GM12873 (cell line): ENCODE measurements at regions not wholly inside any gene's neighbourhood (a gene's known extent, or its start where the extent isn't known, plus 50 kb on each side); places are given as distances from the start of the nearest gene placed in this dataset.

ENCODE experiments used
- TF ChIP-seq, protein P1 (sequence below): IDR thresholded peaks from 2 replicates; pipeline ENCODE4 v1.5.1; 2012; ENCODE audit warnings: low read depth, mild to moderate bottlenecking, moderate library complexity, low read length, control low read depth; ENCODE audit not compliant: insufficient read depth; ENCODE audit errors: missing control alignments

DNA sequence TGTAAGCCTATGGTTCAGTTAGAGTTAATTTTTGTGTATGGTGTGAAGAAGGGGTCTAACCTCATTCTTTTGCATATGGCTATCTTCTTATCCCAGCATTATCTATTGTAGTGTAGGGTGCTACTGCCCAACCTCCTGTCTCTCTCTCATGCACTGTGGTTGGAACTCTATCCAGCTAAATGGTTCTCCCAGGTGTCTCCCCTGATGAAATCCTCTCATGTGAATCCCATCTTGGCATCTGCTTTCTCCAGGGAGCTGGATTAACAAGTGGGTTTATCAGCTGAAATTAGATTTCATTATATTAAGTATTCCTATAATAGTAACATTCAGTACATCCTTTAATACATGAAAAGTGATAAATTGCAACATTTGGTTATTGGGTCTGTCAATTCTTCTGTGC is 224.7 kb upstream of the SFRP2 start:
- TF ChIP-seq, protein P1, sequence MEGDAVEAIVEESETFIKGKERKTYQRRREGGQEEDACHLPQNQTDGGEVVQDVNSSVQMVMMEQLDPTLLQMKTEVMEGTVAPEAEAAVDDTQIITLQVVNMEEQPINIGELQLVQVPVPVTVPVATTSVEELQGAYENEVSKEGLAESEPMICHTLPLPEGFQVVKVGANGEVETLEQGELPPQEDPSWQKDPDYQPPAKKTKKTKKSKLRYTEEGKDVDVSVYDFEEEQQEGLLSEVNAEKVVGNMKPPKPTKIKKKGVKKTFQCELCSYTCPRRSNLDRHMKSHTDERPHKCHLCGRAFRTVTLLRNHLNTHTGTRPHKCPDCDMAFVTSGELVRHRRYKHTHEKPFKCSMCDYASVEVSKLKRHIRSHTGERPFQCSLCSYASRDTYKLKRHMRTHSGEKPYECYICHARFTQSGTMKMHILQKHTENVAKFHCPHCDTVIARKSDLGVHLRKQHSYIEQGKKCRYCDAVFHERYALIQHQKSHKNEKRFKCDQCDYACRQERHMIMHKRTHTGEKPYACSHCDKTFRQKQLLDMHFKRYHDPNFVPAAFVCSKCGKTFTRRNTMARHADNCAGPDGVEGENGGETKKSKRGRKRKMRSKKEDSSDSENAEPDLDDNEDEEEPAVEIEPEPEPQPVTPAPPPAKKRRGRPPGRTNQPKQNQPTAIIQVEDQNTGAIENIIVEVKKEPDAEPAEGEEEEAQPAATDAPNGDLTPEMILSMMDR: no peak

DNA sequence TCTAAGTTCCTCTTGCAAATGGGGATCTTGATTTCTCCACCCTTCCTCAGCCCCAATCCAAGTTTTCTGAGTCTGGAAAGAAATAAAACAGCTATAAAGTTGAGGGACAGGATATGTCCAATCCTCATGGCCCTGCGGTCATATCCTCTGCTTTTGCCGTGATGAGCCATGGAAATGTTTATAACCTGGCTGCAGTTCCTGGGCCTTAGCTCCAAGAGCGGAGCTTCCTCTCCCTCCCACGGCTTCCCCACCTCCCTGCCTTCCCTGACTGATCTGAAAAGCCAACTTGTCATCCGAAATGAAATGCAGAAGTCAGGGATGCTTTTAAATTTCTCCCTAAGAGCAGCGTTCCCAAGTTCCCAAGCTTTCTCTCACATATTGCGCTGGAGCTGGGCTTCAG is 221.5 kb upstream of the SFRP2 start:
- TF ChIP-seq, protein P1: no peak

DNA sequence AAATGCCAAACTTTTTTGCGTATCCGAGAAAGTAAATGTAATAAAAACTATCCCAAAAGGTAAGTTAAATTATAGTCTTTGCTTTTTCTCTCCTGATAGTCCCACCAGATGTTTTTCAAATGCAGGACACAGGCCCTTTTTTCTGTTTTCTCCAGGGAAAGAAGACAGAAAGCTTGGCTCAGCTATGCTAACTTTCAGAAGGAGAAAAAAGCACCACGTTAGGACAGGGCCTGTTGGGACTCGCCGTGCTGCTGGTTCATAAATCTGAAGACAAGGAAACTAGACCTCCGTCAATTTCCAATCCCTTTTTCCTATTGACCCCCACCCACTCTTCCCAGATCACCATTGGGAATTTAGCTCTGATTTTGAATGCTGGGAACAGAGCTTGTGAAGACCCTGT is 220.9 kb upstream of the SFRP2 start:
- TF ChIP-seq, protein P1: no peak

DNA sequence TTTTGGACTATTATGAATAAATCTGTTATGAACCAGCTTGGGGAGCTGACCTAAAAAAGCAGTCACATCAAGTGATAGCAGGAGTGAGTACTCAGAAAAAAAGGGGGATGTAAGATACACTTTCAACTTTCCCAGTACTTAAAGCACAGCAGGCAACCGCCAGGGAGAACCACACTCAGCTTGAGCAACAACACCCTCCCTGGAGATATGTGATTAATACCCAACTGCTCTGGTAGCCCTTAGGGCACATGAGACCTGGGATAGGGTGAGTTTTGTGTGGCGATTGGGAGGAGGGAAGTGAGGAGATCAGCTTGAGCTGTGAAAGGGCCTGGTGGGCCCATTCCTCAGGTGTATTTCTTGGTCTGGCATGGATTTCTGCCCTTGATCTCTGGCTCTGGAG is 220.3 kb upstream of the SFRP2 start:
- TF ChIP-seq, protein P1: no peak

DNA sequence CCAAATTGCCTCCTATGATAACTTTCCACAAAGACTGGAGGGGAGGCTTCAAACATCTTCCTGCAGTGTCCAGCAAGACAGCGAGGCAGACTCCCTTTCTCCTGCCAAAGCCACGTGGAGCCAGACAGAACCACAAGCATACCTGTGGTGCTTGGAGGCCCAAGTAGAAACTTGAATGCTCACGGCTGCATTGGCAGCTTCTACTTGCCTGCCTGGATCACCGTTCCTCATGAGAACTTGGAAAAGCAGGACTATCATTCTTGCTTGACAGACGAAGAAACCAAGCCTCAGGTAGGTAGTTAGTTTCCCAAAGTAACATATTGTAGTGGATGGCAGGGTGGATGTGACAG is 216.3 kb upstream of the SFRP2 start:
- TF ChIP-seq, protein P1: no peak

DNA sequence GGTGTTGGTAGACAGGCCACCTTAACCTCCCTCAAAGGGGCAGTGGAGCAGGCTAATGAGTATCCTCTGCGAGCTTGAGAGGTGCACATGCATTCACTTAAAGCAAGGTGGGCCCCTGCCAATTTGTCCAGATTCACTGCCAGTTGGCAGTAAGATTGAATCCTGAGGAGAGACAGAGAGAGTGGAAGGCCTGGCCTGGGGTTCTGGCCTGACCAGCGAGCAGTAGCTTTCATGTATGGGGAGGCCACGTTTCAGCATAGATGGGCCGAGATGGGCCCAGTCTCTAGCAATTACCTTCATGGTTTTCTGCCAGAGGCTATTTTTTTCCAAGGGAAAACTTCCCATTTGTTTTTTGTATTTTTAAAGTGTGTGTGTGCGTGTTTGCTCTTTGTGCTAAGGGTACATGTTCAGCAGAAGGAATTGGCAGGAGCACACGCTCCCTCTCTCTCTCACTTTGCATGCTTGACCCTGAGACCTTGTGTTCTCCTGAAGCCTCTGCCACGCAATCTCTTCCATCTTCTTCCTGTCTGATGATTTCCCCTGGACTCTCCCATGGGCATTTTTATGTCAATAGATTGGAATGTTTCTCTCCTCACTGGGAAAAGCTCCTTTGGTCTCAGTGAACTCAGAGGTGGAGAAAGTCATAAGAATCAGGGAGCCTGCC is 215.8 kb upstream of the SFRP2 start:
- TF ChIP-seq, protein P1: no peak

DNA sequence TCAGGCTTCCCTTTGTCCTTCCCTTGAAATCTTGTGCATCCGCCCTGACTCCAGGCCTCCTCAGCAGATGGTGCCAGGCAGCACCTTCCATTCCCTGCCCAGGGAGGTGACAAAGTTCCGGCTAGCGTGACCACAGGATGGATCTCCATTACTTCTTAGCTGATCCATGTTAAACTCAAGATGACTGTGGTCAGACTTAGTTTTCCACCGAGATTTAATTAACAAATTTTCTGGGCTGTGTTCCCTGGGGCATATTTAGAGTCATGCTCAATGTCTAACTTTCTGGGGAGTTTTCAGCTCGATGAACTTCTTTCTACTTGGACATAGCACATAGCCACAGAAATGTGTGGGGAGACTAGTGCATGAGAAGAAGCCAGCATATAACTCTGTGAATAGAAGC is 215.1 kb upstream of the SFRP2 start:
- TF ChIP-seq, protein P1: no peak
